Endothelial cell (in vitro differentiated cells): ENCODE measurements at regions not wholly inside any gene's neighbourhood (a gene's known extent, or its start where the extent isn't known, plus 50 kb on each side); places are given as distances from the start of the nearest gene placed in this dataset.

Experiments
- DNase-seq: peaks from one replicate; pipeline ENCODE4 v3.0.0; 2021; ENCODE audit warnings: low spot score
- H3K27ac Mint-ChIP-seq: one replicate; pipeline ENCODE4 v1.8.0; 2021; ENCODE audit warnings: mixed read lengths, inconsistent platforms; ENCODE audit not compliant: unreplicated experiment
- H3K27me3 Mint-ChIP-seq: one replicate; pipeline ENCODE4 v1.8.0; 2021; ENCODE audit warnings: mild to moderate bottlenecking, moderate library complexity, mixed read lengths, inconsistent platforms; ENCODE audit not compliant: unreplicated experiment
- H3K36me3 Mint-ChIP-seq: one replicate; pipeline ENCODE4 v1.8.0; 2021; ENCODE audit warnings: mild to moderate bottlenecking, low read depth, mixed read lengths, inconsistent platforms; ENCODE audit not compliant: unreplicated experiment
- H3K4me1 Mint-ChIP-seq: one replicate; pipeline ENCODE4 v1.8.0; 2021; ENCODE audit warnings: mild to moderate bottlenecking, mixed read lengths, inconsistent platforms; ENCODE audit not compliant: unreplicated experiment
- H3K4me3 Mint-ChIP-seq: one replicate; pipeline ENCODE4 v1.8.0; 2021; ENCODE audit warnings: mild to moderate bottlenecking, mixed read lengths, inconsistent platforms; ENCODE audit not compliant: unreplicated experiment
- H3K9me3 Mint-ChIP-seq: one replicate; pipeline ENCODE4 v1.8.0; 2021; ENCODE audit warnings: mixed read lengths, inconsistent platforms; ENCODE audit not compliant: unreplicated experiment
- CTCF ChIP-seq: fragments of 200-600 bp; sonication (generic); IDR thresholded peaks from one replicate; pipeline ENCODE4 v1.5.0; 2021; ENCODE audit warnings: antibody characterized with exemption; ENCODE audit not compliant: unreplicated experiment

- DNase-seq, result no peak
- H3K27ac Mint-ChIP-seq, result no peak overlapping the region
- no peak overlapping the region for H3K4me3 Mint-ChIP-seq
- H3K27me3 Mint-ChIP-seq, result no peaks in the 10 kb centered on the region
- no peaks in the 10 kb centered on the region for H3K9me3 Mint-ChIP-seq
- no peaks in the 10 kb centered on the region for H3K4me1 Mint-ChIP-seq
- no peak for TF ChIP-seq CTCF
- H3K36me3 Mint-ChIP-seq, result no peaks in the 10 kb centered on the region
These were observed 74.3 kb upstream of the ATP1A1 start for GRCh38 chr1:116298746-116299145.

- TF ChIP-seq CTCF, result no peak
- no peaks in the 10 kb centered on the region for H3K4me1 Mint-ChIP-seq
These were observed 73.8 kb upstream of the ATP1A1 start for GRCh38 chr1:116299248-116299647.

GRCh38 chr1:116302281-116302680 lies 70.8 kb upstream of the ATP1A1 start:
- Mint-ChIP-seq H3K27me3 (no peaks in the 10 kb centered on the region), H3K9me3 (no peaks in the 10 kb centered on the region), H3K4me3 (no peak overlapping the region), H3K4me1 (no peaks in the 10 kb centered on the region), H3K27ac (no peak overlapping the region), H3K36me3 (no peaks in the 10 kb centered on the region)
- TF ChIP-seq CTCF, result no peak
- no peak for DNase-seq

More at GRCh38 chr1:116299248-116299647, 73.8 kb upstream of the ATP1A1 start:
- Mint-ChIP-seq H3K36me3 (no peaks in the 10 kb centered on the region), H3K9me3 (no peaks in the 10 kb centered on the region), H3K27me3 (no peaks in the 10 kb centered on the region), H3K4me3 (no peak overlapping the region), H3K27ac (no peak overlapping the region)
- no peak for DNase-seq

GRCh38 chr1:116306102-116306501 lies 66.9 kb upstream of the ATP1A1 start:
- Mint-ChIP-seq H3K36me3 (no peaks in the 10 kb centered on the region), H3K27ac (no peak overlapping the region), H3K4me3 (no peak overlapping the region), H3K27me3 (no peaks in the 10 kb centered on the region), H3K4me1 (no peaks in the 10 kb centered on the region), H3K9me3 (no peaks in the 10 kb centered on the region)
- TF ChIP-seq CTCF, result no peak
- DNase-seq, result no peak

GRCh38 chr1:116306840-116307442 lies 66.1 kb upstream of the ATP1A1 start:
- no peak for DNase-seq
- H3K4me1 Mint-ChIP-seq, result no peaks in the 10 kb centered on the region
- H3K9me3 Mint-ChIP-seq, result no peaks in the 10 kb centered on the region
- TF ChIP-seq CTCF, result no peak
- H3K4me3 Mint-ChIP-seq, result no peak overlapping the region
- no peaks in the 10 kb centered on the region for H3K27me3 Mint-ChIP-seq
- no peak overlapping the region for H3K27ac Mint-ChIP-seq
- no peaks in the 10 kb centered on the region for H3K36me3 Mint-ChIP-seq
